Coronary artery (tissue), 2 donors: ENCODE measurements at regions not wholly inside any gene's neighbourhood (a gene's known extent, or its start where the extent isn't known, plus 50 kb on each side); places are given as distances from the start of the nearest gene placed in this dataset.

Experiments
- DNase-seq: peaks from one replicate; pipeline ENCODE4 v3.0.0-alpha.2; 2017; ENCODE audit warnings: low spot score
- H3K27ac ChIP-seq, 2 donors: fragments of 200-600 bp; sonication (generic); one replicate each; pipeline ENCODE4 v1.5.1; 2016 to 2019
- H3K4me3 ChIP-seq: fragments of 200-600 bp; sonication (generic); 2 replicates; pipeline ENCODE4 v1.5.1; 2016; ENCODE audit warnings: mild to moderate bottlenecking, moderate library complexity
- TF ChIP-seq, protein P1 (sequence below): fragments of 200-600 bp; sonication (generic); IDR thresholded peaks from one replicate; pipeline ENCODE4 v1.5.1; 2019; ENCODE audit warnings: antibody characterized with exemption

DNA sequence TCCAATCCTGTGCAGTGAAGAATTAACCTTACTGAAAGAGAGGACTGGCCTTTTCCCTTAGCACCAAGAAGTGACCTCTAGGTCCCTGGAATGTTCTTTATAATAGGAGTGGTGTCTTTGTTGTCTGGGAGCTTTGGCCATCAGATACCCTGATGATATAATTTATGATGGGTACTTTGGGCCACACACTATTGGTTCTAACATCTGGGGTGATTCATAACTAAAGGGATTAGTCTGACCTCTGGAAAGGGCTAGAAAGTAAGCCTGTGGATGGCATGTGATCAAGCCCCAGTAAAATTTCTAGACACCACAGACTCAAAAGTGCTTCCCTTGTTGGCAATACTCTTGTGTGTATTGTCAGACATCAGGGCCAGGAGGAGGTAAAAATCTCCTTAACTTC is 891.2 kb downstream of the KCNA4 start:
- no peak overlapping the region for H3K4me3 ChIP-seq
- no peak overlapping the region for H3K27ac ChIP-seq
- DNase-seq, result no peak
- TF ChIP-seq, protein P1, sequence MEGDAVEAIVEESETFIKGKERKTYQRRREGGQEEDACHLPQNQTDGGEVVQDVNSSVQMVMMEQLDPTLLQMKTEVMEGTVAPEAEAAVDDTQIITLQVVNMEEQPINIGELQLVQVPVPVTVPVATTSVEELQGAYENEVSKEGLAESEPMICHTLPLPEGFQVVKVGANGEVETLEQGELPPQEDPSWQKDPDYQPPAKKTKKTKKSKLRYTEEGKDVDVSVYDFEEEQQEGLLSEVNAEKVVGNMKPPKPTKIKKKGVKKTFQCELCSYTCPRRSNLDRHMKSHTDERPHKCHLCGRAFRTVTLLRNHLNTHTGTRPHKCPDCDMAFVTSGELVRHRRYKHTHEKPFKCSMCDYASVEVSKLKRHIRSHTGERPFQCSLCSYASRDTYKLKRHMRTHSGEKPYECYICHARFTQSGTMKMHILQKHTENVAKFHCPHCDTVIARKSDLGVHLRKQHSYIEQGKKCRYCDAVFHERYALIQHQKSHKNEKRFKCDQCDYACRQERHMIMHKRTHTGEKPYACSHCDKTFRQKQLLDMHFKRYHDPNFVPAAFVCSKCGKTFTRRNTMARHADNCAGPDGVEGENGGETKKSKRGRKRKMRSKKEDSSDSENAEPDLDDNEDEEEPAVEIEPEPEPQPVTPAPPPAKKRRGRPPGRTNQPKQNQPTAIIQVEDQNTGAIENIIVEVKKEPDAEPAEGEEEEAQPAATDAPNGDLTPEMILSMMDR, result no peak

DNA sequence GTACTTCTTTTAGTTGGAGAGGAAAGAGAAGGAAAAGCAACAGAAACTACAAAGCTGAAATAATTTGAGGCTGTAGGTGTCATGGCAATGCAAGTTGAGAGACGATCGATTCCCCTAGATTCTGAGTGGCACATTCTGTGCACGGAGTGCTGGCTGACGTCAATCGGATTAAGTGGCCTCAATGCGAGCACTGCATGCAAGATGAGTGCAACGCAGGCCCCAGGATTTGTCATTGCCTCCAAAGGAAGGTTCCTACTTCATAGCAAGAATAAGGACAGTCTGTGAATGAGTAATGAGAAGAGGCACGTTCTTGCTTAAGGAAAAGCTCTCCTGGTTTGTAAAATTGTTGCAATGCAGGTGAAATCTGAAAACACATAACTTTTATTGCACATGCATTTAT is 892.4 kb downstream of the KCNA4 start:
- Histone ChIP-seq H3K4me3 (no peak overlapping the region), H3K27ac (no peak overlapping the region)
- no peak for DNase-seq
- TF ChIP-seq, protein P1, result no peak

DNA sequence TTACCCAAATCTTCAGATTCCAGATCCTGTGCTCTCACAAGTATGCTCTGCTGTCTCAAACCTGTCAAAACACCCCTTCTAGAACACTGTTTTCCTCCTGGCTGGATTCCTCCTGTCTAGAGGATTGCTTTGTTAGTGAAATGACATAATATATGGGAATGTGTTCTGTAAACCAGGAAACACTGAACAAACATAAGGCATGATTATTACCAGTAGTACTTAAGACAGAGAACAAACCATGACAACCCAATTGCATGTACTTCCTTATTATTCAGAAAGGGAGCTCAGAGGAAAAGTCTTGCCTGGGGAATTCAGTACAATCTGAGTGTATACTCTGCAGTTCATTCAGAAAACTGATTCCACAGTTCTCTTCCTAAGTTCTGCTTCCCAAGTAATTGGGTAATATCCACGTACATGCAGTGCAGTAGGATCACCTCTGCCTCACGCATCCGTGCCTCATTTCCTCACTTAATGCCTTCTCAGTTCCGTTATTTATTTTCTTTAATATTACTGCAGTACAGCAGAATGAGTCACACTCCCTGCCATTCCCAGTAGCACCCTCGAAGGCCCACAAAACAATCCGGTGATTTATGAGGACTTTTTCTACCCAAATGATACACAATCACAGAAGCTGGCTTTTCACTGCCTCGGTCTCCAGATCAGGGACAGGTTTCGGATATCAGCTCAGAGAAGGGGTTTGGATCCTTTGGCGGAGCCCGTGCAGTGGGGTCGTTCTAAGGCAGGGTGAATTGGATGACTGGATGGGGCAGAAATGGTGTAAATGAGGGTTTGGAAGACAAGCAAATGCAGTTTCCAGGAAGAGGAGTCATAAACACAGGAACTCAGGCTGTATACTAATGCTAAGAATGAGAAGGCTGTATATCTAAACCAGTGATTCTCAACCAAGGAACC is 896.9 kb downstream of the KCNA4 start:
- Histone ChIP-seq H3K27ac (no peak overlapping the region), H3K4me3 (no peak overlapping the region)
- TF ChIP-seq, protein P1, result no peak
- DNase-seq, result no peak

DNA sequence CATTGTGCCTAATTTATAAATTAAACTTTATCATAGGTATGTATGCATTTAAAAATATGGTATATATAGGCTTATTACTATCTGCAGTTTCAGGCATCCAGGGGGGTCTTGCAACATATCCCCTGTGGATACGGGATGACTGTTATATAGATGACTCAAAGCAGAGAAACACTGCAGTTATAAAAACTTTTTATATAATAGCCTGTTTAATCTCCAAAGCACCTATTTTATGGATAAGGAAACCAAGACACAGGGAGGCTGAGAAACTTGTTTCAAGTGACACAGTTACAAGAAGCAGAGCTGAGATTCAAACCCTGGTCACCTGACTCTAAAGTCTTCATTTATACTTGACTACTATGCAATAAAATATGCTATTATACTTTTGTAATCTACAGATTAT is 897.7 kb downstream of the KCNA4 start:
- no peak overlapping the region for H3K27ac ChIP-seq
- DNase-seq, result no peak
- TF ChIP-seq, protein P1, result no peak
- H3K4me3 ChIP-seq, result no peak overlapping the region

DNA sequence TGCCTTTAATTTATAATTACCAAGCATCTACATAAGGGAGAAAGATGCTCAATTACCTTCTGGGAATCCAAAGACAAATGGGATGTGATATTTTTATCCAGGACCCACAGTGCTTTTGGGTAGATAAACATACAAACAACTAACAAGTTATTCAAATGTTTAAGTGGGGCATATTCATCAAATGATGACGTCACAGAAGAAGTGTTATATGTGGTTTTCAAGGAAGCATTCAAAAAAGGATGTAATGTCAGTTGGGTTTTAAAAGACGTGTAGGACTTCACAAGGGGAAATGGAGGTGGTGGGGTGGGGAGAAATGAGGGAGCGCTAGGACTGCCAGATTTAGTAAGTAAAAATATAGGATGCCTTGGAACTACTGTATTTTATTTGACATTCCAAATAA is 915.9 kb downstream of the KCNA4 start:
- Histone ChIP-seq H3K4me3 (no peak overlapping the region), H3K27ac (no peak overlapping the region)
- DNase-seq, result no peak
- TF ChIP-seq, protein P1, result no peak

DNA sequence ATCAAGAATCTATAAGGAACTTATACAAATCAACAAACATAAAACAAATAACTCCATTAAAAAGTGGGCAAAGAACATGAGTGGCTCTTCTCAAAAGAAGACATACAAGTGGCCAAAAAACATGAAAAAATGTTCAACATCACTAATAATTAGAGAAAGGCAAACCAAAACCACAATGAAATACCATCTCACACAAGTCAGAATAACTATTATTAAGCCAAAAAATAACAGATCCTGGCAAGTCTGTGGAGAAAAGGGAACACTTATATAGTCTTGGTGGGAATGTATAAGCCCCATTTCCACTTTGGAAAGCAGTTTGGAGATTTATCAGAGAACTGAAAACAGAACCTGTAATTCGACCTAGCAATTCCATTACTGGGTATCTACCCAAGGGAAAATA is 921.0 kb downstream of the KCNA4 start:
- no peak overlapping the region for H3K4me3 ChIP-seq
- no peak overlapping the region for H3K27ac ChIP-seq
- TF ChIP-seq, protein P1, result no peak
- DNase-seq, result no peak
